Fibroblast of lung (primary cell): ENCODE measurements at regions not wholly inside any gene's neighbourhood (a gene's known extent, or its start where the extent isn't known, plus 50 kb on each side); places are given as distances from the start of the nearest gene placed in this dataset.

Source experiments
- DNase-seq, 2 donors: peaks; one replicate each; pipeline versions ENCODE4 v3.0.0 to v3.0.0-alpha.2; 2010; ENCODE audit warnings: low read depth in 2 of 2
- H2AFZ ChIP-seq: 2 replicates; pipeline ENCODE4 v1.5.1; 2012; ENCODE audit warnings: low read length, control low read depth, inconsistent platforms
- H3K27ac ChIP-seq: 2 replicates; pipeline ENCODE4 v1.5.1; 2011; ENCODE audit warnings: low read length, control low read depth; ENCODE audit not compliant: insufficient read depth
- H3K27me3 ChIP-seq: 2 replicates; pipeline ENCODE4 v1.5.1; 2011; ENCODE audit warnings: mild to moderate bottlenecking, low read length; ENCODE audit not compliant: control insufficient read depth, insufficient read depth
- H3K36me3 ChIP-seq: 2 replicates; pipeline ENCODE4 v1.5.1; 2011; ENCODE audit warnings: low read length; ENCODE audit not compliant: control insufficient read depth, insufficient read depth
- H3K4me1 ChIP-seq: 2 replicates; pipeline ENCODE4 v1.5.1; 2011; ENCODE audit warnings: low read length; ENCODE audit not compliant: control insufficient read depth, insufficient read depth; ENCODE audit errors: extremely low read depth
- H3K4me2 ChIP-seq: 2 replicates; pipeline ENCODE4 v1.5.1; 2011; ENCODE audit warnings: low read length, control low read depth; ENCODE audit not compliant: insufficient read depth; ENCODE audit errors: extremely low read depth
- H3K4me3 ChIP-seq, 4 experiments: fragments of 200-600 bp in 1 of 4; sonication (generic) in 1 of 4; replicated peaks in 1 of 4; 2 replicates each; pipeline ENCODE4 v1.5.1; 2011 to 2016; ENCODE audit warnings: low read length in 4 of 4, low read depth in 3 of 4, mild to moderate bottlenecking in 3 of 4, control low read depth in 2 of 4, inconsistent platforms in 1 of 4, mixed read lengths in 1 of 4; ENCODE audit not compliant: insufficient read depth in 1 of 4; ENCODE audit errors: control extremely low read depth in 1 of 4
- H3K79me2 ChIP-seq: 2 replicates; pipeline ENCODE4 v1.5.1; 2012; ENCODE audit warnings: mild to moderate bottlenecking, low read length, inconsistent platforms; ENCODE audit not compliant: control insufficient read depth, insufficient read depth
- H3K9ac ChIP-seq: 2 replicates; pipeline ENCODE4 v1.5.1; 2011; ENCODE audit warnings: mild to moderate bottlenecking, low read length, control low read depth; ENCODE audit not compliant: insufficient read depth
- H3K9me3 ChIP-seq: 2 replicates; pipeline ENCODE4 v1.5.1; 2012; ENCODE audit warnings: low read depth, low read length; ENCODE audit not compliant: control insufficient read depth, insufficient read depth
- H4K20me1 ChIP-seq: 2 replicates; pipeline ENCODE4 v1.5.1; 2011; ENCODE audit warnings: low read length; ENCODE audit not compliant: control insufficient read depth, insufficient read depth; ENCODE audit errors: extremely low read depth
- EZH2 ChIP-seq: IDR thresholded peaks from 2 replicates; pipeline ENCODE4 v1.5.1; 2012; ENCODE audit warnings: low read length, control low read depth, mild to moderate bottlenecking; ENCODE audit errors: missing control alignments
- TF ChIP-seq, protein P1 (sequence below), 2 donors: IDR thresholded peaks in 1 of 2; conservative IDR thresholded peaks in 1 of 2; 1 replicate in 1 of 2; 2 replicates in 1 of 2; pipeline ENCODE4 v1.5.1; 2011 to 2012; ENCODE audit warnings: low read length in 2 of 2, control low read depth in 1 of 2, inconsistent platforms in 1 of 2, low read depth in 1 of 2, mild to moderate bottlenecking in 1 of 2

DNA sequence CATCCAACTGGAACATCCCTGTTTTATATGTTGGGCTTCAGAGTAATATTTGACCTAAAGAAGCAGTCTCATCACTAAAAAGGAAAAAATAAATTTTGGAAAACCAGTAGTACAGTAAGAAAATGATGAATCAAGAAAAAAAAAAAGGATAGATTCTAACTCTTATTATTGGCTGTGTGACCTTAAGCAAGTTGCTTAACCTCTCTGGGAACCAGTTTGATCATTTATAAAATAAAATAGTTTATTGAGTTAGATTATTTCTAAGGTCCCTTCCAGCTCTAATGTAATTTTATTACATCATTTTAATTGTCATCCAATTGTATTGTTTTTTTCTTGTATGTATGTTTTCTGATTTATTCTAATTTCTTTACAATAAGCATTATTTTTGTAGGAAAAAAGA, 127.0 kb downstream of the PRELID2 start:
- Histone ChIP-seq H3K27ac (no peak overlapping the region), H3K4me3 (no peak overlapping the region), H4K20me1 (no peaks in the 10 kb centered on the region), H3K9ac (no peak overlapping the region), H3K4me2 (no peak overlapping the region), H3K27me3 (no peaks in the 10 kb centered on the region), H3K36me3 (no peaks in the 10 kb centered on the region), H3K4me1 (no peaks in the 10 kb centered on the region), H3K9me3 (no peaks in the 10 kb centered on the region), H2AFZ (no peak overlapping the region), H3K79me2 (no peaks in the 10 kb centered on the region)
- TF ChIP-seq, protein P1, sequence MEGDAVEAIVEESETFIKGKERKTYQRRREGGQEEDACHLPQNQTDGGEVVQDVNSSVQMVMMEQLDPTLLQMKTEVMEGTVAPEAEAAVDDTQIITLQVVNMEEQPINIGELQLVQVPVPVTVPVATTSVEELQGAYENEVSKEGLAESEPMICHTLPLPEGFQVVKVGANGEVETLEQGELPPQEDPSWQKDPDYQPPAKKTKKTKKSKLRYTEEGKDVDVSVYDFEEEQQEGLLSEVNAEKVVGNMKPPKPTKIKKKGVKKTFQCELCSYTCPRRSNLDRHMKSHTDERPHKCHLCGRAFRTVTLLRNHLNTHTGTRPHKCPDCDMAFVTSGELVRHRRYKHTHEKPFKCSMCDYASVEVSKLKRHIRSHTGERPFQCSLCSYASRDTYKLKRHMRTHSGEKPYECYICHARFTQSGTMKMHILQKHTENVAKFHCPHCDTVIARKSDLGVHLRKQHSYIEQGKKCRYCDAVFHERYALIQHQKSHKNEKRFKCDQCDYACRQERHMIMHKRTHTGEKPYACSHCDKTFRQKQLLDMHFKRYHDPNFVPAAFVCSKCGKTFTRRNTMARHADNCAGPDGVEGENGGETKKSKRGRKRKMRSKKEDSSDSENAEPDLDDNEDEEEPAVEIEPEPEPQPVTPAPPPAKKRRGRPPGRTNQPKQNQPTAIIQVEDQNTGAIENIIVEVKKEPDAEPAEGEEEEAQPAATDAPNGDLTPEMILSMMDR (conservative IDR thresholded peaks at IDR 0.05 in 1 of 2, IDR thresholded peaks at IDR 0.05 in 1 of 2; ENCODE audit: low read depth in 1 of 2, low read length in 2 of 2) = no peak
- TF ChIP-seq EZH2 = no peak
- DNase-seq = no peak

DNA sequence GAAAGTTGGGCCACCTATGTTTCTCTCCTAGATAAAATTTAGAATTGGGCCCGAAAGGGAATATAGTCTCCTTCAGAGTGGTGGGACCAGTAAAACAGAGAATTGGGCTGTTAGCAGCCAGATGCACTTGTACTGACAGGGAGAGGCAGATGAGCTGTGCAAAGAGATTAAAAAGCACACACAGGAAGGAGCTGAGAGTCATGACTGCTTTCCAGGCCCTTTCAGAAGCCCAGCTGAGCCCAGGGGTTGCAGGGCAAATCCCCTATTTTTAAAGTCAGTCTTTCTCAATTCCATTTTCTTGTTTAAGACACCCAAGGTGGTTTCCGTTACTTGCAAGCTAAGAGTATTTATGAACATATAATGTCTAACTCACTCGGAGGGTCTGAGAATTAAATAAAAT, 130.4 kb downstream of the PRELID2 start:
- Histone ChIP-seq H3K4me3 (no peak overlapping the region), H3K27ac (no peak overlapping the region), H3K4me2 (no peak overlapping the region), H3K27me3 (no peaks in the 10 kb centered on the region), H2AFZ (no peak overlapping the region), H3K4me1 (no peaks in the 10 kb centered on the region), H3K79me2 (no peaks in the 10 kb centered on the region), H3K9me3 (no peaks in the 10 kb centered on the region), H3K9ac (no peak overlapping the region), H4K20me1 (no peaks in the 10 kb centered on the region), H3K36me3 (no peaks in the 10 kb centered on the region)
- no peak for DNase-seq
- TF ChIP-seq, protein P1 (conservative IDR thresholded peaks at IDR 0.05 in 1 of 2, IDR thresholded peaks at IDR 0.05 in 1 of 2; ENCODE audit: low read depth in 1 of 2, low read length in 2 of 2) = no peak
- no peak for TF ChIP-seq EZH2

DNA sequence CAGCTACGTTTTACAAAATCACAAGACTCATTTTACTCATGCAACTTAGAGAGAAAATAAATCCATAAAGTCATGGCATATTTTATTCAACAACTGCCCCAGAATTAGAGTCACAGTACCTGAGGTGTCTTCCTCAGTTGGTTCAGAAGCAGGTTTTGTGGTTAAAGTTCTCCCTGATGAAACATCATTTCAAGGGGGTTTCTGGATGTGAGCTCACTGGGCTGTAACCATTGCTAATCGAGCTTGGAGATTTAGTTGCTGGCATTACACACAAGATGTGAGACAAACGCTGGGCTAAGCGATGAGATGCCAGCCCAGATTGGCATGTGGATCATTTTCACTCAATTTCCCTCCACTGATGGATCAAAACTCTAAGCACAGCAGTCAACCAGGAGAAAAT, 131.3 kb downstream of the PRELID2 start:
- Histone ChIP-seq H3K9ac (no peak overlapping the region), H3K4me1 (no peaks in the 10 kb centered on the region), H3K9me3 (no peaks in the 10 kb centered on the region), H3K36me3 (no peaks in the 10 kb centered on the region), H3K27ac (no peak overlapping the region), H2AFZ (no peak overlapping the region), H3K4me3 (no peak overlapping the region), H3K4me2 (no peak overlapping the region), H3K27me3 (no peaks in the 10 kb centered on the region), H3K79me2 (no peaks in the 10 kb centered on the region), H4K20me1 (no peaks in the 10 kb centered on the region)
- DNase-seq = no peak
- no peak for TF ChIP-seq EZH2
- TF ChIP-seq, protein P1 (conservative IDR thresholded peaks at IDR 0.05 in 1 of 2, IDR thresholded peaks at IDR 0.05 in 1 of 2; ENCODE audit: low read depth in 1 of 2, low read length in 2 of 2) = no peak
